OCI-LY7 (cell line): ENCODE measurements at regions not wholly inside any gene's neighbourhood (a gene's known extent, or its start where the extent isn't known, plus 50 kb on each side); places are given as distances from the start of the nearest gene placed in this dataset.

Experiments used
- EZH2phosphoT487 ChIP-seq: fragments of 200-600 bp; sonication (generic); IDR thresholded peaks from 2 replicates; pipeline ENCODE4 v1.6.1; 2018; ENCODE audit warnings: low read depth, borderline replicate concordance, mild to moderate bottlenecking, mixed run types, antibody characterized with exemption, low read length, moderate library complexity, mixed read lengths
- TF ChIP-seq, protein P1 (sequence below): fragments of 200-600 bp; sonication (generic); conservative IDR thresholded peaks from 2 replicates; pipeline ENCODE4 v1.5.1; 2014; ENCODE audit warnings: mild to moderate bottlenecking, antibody characterized with exemption, low read length, moderate library complexity, mixed read lengths

DNA sequence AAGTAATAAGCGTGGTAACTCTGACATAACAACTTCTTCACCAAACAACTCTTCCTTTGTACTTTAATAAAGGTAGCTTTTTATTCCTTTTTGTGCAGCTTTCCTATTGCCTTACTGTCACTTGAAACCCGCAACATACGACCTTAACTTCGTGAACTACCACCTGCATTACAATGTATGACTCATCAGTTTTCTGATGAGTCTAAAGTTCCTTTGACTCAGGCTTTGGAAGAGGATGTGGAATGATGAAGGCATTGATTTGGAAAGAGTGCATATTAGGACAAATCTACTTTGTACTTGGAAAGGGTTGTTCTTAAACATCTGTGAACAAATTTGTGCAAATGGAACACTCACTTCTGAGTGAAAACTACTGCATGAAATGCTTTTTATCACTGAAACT lies 1012.1 kb downstream of the TMEM182 start:
- TF ChIP-seq, protein P1, sequence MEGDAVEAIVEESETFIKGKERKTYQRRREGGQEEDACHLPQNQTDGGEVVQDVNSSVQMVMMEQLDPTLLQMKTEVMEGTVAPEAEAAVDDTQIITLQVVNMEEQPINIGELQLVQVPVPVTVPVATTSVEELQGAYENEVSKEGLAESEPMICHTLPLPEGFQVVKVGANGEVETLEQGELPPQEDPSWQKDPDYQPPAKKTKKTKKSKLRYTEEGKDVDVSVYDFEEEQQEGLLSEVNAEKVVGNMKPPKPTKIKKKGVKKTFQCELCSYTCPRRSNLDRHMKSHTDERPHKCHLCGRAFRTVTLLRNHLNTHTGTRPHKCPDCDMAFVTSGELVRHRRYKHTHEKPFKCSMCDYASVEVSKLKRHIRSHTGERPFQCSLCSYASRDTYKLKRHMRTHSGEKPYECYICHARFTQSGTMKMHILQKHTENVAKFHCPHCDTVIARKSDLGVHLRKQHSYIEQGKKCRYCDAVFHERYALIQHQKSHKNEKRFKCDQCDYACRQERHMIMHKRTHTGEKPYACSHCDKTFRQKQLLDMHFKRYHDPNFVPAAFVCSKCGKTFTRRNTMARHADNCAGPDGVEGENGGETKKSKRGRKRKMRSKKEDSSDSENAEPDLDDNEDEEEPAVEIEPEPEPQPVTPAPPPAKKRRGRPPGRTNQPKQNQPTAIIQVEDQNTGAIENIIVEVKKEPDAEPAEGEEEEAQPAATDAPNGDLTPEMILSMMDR = no peak
- no peak for TF ChIP-seq EZH2phosphoT487
